Activated CD8-positive, alpha-beta memory T cell treated with anti-CD3 and anti-CD28 coated beads, Interleukin-2, amount 50 U/mL, for 4 hours (primary cell): ENCODE measurements at regions not wholly inside any gene's neighbourhood (a gene's known extent, or its start where the extent isn't known, plus 50 kb on each side); places are given as distances from the start of the nearest gene placed in this dataset.
"Not testable (repeated sequence)": the region's sequence is repeated elsewhere in the genome, so short reads cannot be mapped to it uniquely, and the experiment has no call there.

Experiments used
- DNase-seq: peaks from one replicate; pipeline ENCODE4 v3.0.0-alpha.2; 2020

DNA sequence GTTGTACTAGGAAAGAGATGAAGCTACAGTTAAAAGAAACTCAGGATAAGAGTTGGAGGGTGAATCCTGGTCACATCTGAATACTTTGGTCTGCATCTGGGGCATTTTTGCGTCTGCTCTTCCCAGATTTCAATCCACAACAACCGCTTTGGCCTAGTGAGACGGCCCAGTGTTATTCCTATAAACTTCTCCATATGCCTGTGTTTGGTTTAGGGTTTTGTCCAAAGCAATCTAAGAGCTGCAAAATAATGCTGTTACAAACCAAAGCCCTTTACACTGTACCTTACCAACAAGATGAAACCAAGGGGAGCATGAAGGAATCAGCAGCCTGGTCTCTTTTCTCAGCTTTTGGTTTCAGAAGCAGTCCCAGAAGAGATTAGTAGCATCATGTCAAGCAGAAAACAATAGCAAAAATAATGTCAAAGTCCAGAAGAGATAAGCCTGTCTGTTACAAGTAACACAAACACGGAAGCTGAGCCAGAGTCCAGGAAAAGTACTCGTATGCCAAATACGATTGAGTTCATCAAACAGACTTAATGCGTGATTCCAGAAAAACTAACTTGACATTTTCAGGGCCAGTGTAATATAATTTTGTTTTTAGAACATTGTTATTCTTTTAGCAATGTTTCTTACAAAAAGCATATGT, 379.9 kb upstream of the ACO1 start:
- DNase-seq = no peak

DNA sequence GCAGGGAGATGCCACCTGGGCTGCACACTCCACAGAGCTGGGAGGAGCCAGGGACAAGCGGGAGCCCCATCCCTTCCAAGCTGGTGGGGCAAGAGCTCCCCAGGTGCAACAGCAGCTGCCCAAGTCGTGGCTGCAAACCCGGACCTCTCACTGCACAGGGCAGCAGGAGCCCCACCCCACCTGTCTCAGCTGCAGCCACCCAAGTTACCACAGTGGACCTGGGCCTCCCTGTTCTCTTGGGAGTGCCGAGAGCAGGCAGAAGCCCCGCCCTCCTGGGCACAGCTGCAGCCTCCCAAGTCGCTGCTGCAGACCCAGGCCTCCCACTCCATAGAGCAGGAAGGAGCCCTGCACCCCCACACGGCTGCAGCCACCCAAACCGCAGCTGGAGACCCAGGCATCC, 374.1 kb upstream of the ACO1 start:
- DNase-seq = no peak

GRCh38 chr9:32011049-32011448, 373.4 kb upstream of the ACO1 start:
- no peak for DNase-seq

DNA sequence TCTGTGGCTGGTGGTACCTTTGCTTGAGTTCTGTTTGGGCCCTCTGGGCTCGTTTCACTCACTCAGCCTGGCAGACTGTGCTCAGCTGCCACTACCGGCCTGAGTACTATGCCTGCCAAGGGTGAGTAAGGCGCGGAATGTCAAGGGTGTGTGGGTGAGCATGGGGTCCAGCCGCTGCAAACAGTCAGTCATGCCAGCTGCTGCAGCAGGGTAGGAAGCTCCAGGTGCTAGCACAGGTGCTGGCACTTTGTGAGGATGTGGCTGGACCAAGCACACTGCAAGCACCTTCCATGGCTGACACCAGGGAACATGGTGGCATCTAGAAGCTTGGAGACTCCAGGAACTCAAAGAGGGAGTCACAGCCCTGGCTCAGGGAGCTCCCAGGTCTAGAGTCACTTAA, 368.6 kb upstream of the ACO1 start:
- no peak for DNase-seq

- no peak for DNase-seq
Observed at GRCh38 chr9:32045513-32045912, 338.9 kb upstream of the ACO1 start.

DNA sequence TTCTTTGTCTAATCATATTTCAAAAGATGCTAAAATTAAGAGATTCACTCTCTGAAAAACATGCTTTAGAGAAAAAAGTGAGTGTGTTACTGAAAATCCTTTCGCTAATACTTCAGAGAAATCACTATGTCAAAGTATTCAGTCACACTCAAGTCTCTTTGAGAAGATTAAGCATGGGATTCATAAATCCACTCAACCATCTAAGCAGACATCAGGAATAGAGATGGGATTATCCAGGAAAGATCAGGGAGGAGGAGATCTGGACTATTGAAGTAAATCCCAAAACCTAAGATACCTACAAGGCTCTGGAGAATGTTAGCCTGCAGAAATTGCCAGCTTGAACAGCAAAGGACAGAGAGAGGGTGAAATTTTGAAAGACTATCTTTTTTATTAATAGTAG, 317.2 kb upstream of the ACO1 start:
- DNase-seq = no peak

- no peak for DNase-seq
Observed at GRCh38 chr9:32069169-32069813, 315.2 kb upstream of the ACO1 start.

- no peak for DNase-seq
Observed at GRCh38 chr9:32069969-32070368, 314.5 kb upstream of the ACO1 start.

DNA sequence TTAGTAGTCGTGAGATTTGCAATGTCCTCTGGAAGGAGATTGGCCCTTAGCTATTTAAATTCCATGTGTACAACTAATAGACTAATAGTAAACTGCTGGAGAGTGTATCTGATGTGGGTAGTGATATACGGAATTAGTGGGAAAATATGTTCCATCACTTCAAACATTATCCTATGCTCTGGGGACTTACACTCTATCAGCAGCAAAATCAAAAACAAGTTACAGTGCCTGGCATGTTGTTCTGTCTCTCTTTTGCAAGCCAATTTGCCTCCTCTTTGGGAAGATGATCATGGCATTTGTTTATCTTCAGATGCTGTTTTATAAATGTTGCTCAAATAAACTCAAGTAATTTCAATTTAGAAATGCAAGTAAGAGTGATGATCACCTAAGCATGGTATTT, 311.9 kb upstream of the ACO1 start:
- DNase-seq = no peak

- no peak for DNase-seq
Observed at GRCh38 chr9:32092031-32092430, 292.4 kb upstream of the ACO1 start.

- DNase-seq = no peak
Observed at GRCh38 chr9:32117291-32117690, 267.2 kb upstream of the ACO1 start.

- no peak for DNase-seq
Observed at GRCh38 chr9:32128546-32128945, 255.9 kb upstream of the ACO1 start.

DNA sequence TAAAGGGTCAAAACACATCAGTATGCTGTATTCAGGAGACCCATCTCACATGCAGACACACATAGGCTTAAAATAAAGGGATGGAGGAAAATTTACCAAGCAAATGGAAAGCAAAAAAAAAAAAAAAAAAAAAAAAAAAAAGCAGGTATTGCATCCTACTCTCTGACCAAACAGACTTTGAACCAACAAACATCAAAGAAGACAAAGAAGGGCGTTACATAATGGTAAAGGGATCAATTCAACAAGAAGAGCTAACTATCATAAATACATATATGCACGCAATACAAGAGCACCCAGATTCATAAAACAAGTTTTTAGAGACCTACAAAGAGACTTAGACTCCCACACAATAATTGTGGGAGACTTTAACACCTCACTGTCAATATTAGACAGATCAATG, 253.7 kb upstream of the ACO1 start:
- not testable (repeated sequence) for DNase-seq

GRCh38 chr9:32136700-32137339, 247.6 kb upstream of the ACO1 start:
- no peak for DNase-seq

GRCh38 chr9:32142074-32142473, 242.4 kb upstream of the ACO1 start:
- DNase-seq = no peak

DNA sequence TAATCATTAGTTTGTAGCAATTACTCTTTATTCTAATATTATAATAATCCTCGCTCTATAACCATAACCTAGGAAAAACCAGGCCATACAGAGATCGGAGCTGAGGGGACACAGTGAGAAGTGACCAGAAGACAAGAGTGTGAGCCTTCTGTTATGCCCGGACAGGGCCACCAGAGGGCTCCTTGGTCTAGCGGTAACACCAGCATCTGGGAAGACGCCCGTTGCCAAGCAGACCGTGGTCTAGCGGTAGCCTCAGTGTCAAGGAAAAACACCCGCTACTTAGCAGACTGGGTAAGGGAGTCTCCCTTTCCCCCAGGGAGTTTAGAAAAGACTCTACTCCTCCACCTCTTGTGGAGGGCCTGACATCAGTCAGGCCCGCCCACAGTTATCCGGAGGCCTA, 235.9 kb upstream of the ACO1 start:
- not testable (repeated sequence) for DNase-seq

DNA sequence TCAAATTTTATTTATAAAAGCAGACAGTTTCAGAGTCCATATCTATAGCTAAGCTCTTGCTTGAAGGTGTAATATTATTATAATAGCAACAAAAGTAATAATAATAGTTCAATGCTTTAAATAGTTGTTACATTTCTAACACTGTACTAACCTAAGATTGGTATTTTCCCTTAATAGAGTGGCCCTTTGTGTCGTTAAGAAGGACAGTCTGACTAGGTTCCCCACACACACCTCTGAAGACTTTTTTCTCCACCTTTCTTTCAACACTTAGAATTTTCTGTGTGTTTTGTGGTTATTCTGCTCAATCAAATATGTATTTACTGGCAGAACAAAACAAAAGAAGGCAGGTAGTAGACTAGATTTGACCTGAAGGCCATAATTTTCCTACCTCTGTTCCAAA, 223.2 kb upstream of the ACO1 start:
- no peak for DNase-seq

GRCh38 chr9:32161720-32162119, 222.7 kb upstream of the ACO1 start:
- DNase-seq = no peak

GRCh38 chr9:32166316-32166715, 218.1 kb upstream of the ACO1 start:
- not testable (repeated sequence) for DNase-seq

- DNase-seq = no peak
Observed at GRCh38 chr9:32171339-32171738, 213.1 kb upstream of the ACO1 start.

DNA sequence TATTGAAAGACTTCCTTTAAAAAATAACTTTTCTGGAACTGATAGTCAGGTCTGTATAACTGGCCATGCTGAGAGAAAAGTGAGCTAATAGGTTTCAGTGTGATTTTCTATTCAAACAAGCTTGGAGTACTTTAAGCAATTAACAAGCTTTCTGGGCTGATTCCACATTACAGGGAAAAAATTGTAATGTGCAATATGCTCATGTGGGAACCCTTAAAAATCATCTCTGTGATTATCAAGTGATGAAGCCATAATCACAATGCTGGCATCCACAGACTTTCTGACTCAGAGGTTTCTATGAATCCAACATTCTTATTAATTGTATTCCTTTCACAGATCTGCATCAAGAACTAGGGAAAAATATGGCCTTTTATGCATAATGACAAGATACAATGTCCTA, 212.2 kb upstream of the ACO1 start:
- no peak for DNase-seq

DNA sequence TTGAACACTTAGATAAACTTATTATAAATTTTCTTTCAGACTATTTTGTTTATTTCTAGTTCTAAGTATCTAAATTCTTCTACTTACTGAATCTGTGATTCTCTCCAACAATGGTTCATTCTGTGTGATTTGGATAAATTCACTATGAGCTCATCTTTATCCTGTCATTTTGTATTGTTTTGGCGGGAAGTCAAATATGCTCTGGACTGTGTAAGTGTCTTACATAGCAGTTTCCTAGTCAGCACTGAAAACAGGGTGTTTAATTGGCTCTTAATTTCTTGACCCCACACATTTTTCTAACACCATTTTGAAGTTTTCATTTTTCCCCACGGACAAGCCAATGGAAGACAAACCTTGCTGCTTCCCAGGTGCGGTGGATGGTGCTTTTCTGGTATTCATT, 207.0 kb upstream of the ACO1 start:
- DNase-seq = no peak

GRCh38 chr9:32180597-32180996, 203.8 kb upstream of the ACO1 start:
- DNase-seq = no peak

GRCh38 chr9:32200241-32200640, 184.2 kb upstream of the ACO1 start:
- no peak for DNase-seq

DNA sequence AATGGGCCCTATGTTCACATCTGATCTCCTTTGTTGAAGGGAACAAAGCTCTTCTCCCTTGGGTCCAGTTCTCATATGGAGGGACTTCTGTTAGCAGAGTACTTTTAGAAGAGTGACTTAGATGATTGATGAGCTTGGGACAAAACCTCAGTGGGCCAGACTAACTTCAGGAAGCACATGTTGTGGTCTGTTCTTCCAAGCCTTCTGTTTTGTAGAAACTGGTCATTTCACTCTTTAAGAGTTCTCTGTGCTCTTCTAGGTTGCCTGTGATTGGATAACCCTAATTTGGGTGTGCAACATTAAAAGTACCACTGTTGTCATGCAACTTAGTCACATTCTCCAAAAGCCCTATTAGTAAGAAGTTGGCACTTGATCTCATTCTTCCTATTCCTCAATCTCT, 183.5 kb upstream of the ACO1 start:
- no peak for DNase-seq
